ENCODE measurements at regions not wholly inside any gene's neighbourhood (a gene's known extent, or its start where the extent isn't known, plus 50 kb on each side); places are given as distances from the start of the nearest gene placed in this dataset.

DNA sequence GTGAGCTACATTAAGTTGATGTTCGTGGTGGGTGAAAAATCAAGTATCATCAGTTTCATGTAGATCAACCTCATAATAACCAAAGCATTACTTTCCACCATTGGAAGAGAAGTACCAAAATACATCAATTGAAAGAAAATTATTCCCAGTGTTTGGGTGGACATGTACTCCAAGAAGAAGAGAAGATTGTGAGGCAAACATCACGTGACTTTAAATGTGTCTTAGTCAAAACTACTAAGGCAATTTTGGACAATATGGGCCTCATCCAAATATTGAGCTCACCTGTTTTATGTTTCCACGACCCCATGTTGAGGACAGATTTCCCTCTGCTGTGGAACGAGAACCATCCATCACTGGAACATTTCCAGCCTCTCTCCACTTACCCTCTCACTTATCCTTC is 303.0 kb upstream of the LMCD1 start:
- Histone ChIP-seq H3F3A (ENCODE audit: insufficient read depth, low read length, poor library complexity, severe bottlenecking) (no peaks in the 10 kb centered on the region), H3K9me3 (ENCODE audit: low read length) (no peaks in the 10 kb centered on the region), H4K20me1 (ENCODE audit: insufficient read depth) (no peaks in the 10 kb centered on the region), H3K36me3 (ENCODE audit: insufficient read depth, low read length) (no peaks in the 10 kb centered on the region), H2AFZ (ENCODE audit: low read depth, low read length) (no peak overlapping the region), H3K9me2 (ENCODE audit: insufficient read depth, low read length) (no peaks in the 10 kb centered on the region), H3K4me2 (ENCODE audit: low read length) (no peak overlapping the region), H3K4me3 (ENCODE audit: low read length) (no peak overlapping the region), H3K9ac (ENCODE audit: low read length) (no peak overlapping the region), H3K27ac (ENCODE audit: low read length) (no peak overlapping the region), H3K79me2 (replicated peaks; ENCODE audit: insufficient read depth, low read length) (no peaks in the 10 kb centered on the region), H3K27me3 (ENCODE audit: insufficient read depth, low read depth, low read length) (no peaks in the 10 kb centered on the region)
- TF ChIP-seq POLR2AphosphoS5 (IDR thresholded peaks at IDR 0.05) (no peak), SMC3 (conservative IDR thresholded peaks at IDR 0.05; ENCODE audit: poor library complexity) (no peak), EZH2 (IDR thresholded peaks at IDR 0.05; ENCODE audit: borderline replicate concordance, insufficient read depth, low read length, poor library complexity, severe bottlenecking) (no peak), REST (IDR thresholded peaks at IDR 0.05; ENCODE audit: borderline replicate concordance) (no peak), RAD21 (conservative IDR thresholded peaks at IDR 0.05) (no peak), TAF1 (IDR thresholded peaks at IDR 0.05; ENCODE audit: low read depth) (no peak)
- TF ChIP-seq, protein P1, sequence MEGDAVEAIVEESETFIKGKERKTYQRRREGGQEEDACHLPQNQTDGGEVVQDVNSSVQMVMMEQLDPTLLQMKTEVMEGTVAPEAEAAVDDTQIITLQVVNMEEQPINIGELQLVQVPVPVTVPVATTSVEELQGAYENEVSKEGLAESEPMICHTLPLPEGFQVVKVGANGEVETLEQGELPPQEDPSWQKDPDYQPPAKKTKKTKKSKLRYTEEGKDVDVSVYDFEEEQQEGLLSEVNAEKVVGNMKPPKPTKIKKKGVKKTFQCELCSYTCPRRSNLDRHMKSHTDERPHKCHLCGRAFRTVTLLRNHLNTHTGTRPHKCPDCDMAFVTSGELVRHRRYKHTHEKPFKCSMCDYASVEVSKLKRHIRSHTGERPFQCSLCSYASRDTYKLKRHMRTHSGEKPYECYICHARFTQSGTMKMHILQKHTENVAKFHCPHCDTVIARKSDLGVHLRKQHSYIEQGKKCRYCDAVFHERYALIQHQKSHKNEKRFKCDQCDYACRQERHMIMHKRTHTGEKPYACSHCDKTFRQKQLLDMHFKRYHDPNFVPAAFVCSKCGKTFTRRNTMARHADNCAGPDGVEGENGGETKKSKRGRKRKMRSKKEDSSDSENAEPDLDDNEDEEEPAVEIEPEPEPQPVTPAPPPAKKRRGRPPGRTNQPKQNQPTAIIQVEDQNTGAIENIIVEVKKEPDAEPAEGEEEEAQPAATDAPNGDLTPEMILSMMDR (IDR thresholded peaks at IDR 0.05; ENCODE audit: poor library complexity, severe bottlenecking) = no peak

DNA sequence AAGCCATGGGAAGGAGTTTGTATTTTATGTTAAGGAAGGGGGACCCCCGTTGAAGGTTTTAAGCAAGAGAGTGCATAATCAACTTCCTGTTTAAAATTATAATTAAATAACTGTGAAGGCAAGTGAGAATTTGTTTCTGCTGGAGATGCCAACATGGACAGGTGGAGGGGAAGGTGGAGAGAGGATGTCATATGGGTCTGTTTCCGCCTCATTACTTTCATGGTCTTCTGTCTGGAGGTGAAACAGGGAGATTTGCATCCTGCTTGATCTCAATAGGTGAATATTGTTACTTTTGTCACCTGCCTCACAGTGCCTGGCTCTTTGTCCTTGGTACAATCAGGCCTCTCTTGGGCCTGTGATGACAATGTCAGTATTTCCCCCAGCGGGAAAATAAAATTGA is 300.6 kb upstream of the LMCD1 start:
- H3F3A ChIP-seq (ENCODE audit: insufficient read depth, low read length, poor library complexity, severe bottlenecking) = no peaks in the 10 kb centered on the region
- H3K9me2 ChIP-seq (ENCODE audit: insufficient read depth, low read length) = no peaks in the 10 kb centered on the region
- TF ChIP-seq MXI1 (conservative IDR thresholded peaks at IDR 0.05; ENCODE audit: poor library complexity, severe bottlenecking) = no peak
- no peak for TF ChIP-seq RAD21 (conservative IDR thresholded peaks at IDR 0.05)
- TF ChIP-seq SMC3 (conservative IDR thresholded peaks at IDR 0.05; ENCODE audit: poor library complexity) = no peak
- H3K9me3 ChIP-seq (ENCODE audit: low read length) = no peaks in the 10 kb centered on the region
- H3K79me2 ChIP-seq (replicated peaks; ENCODE audit: insufficient read depth, low read length) = no peaks in the 10 kb centered on the region
- H2AFZ ChIP-seq (ENCODE audit: low read depth, low read length) = no peak overlapping the region
- no peak overlapping the region for H3K4me3 ChIP-seq (ENCODE audit: low read length)
- H3K27ac ChIP-seq (ENCODE audit: low read length) = no peak overlapping the region
- no peaks in the 10 kb centered on the region for H3K36me3 ChIP-seq (ENCODE audit: insufficient read depth, low read length)
- no peaks in the 10 kb centered on the region for H3K27me3 ChIP-seq (ENCODE audit: insufficient read depth, low read depth, low read length)
- no peak overlapping the region for H3K4me2 ChIP-seq (ENCODE audit: low read length)
- H3K9ac ChIP-seq (ENCODE audit: low read length) = no peak overlapping the region
- H4K20me1 ChIP-seq (ENCODE audit: insufficient read depth) = no peaks in the 10 kb centered on the region

GRCh38 chr3:8201886-8202285 is 299.7 kb upstream of the LMCD1 start:
- Histone ChIP-seq H3K4me3 (ENCODE audit: low read length) (no peak overlapping the region), H3K27me3 (ENCODE audit: insufficient read depth, low read depth, low read length) (no peaks in the 10 kb centered on the region), H3K79me2 (replicated peaks; ENCODE audit: insufficient read depth, low read length) (no peaks in the 10 kb centered on the region), H4K20me1 (ENCODE audit: insufficient read depth) (no peaks in the 10 kb centered on the region), H3F3A (ENCODE audit: insufficient read depth, low read length, poor library complexity, severe bottlenecking) (no peaks in the 10 kb centered on the region), H3K9me2 (ENCODE audit: insufficient read depth, low read length) (no peaks in the 10 kb centered on the region), H3K36me3 (ENCODE audit: insufficient read depth, low read length) (no peaks in the 10 kb centered on the region), H3K9ac (ENCODE audit: low read length) (no peak overlapping the region), H3K4me2 (ENCODE audit: low read length) (no peak overlapping the region), H2AFZ (ENCODE audit: low read depth, low read length) (no peak overlapping the region), H3K9me3 (ENCODE audit: low read length) (no peaks in the 10 kb centered on the region), H3K27ac (ENCODE audit: low read length) (no peak overlapping the region)
- TF ChIP-seq EP300 (conservative IDR thresholded peaks at IDR 0.05; ENCODE audit: poor library complexity, severe bottlenecking) (no peak), TAF1 (IDR thresholded peaks at IDR 0.05; ENCODE audit: low read depth) (no peak), SMC3 (conservative IDR thresholded peaks at IDR 0.05; ENCODE audit: poor library complexity) (no peak), RAD21 (conservative IDR thresholded peaks at IDR 0.05) (no peak), POLR2AphosphoS5 (IDR thresholded peaks at IDR 0.05) (no peak), MXI1 (conservative IDR thresholded peaks at IDR 0.05; ENCODE audit: poor library complexity, severe bottlenecking) (no peak), REST (IDR thresholded peaks at IDR 0.05; ENCODE audit: borderline replicate concordance) (no peak), EZH2 (IDR thresholded peaks at IDR 0.05; ENCODE audit: borderline replicate concordance, insufficient read depth, low read length, poor library complexity, severe bottlenecking) (no peak)
- TF ChIP-seq, protein P1 (IDR thresholded peaks at IDR 0.05; ENCODE audit: poor library complexity, severe bottlenecking) = no peak
